BE2C (cell line): ENCODE measurements at regions not wholly inside any gene's neighbourhood (a gene's known extent, or its start where the extent isn't known, plus 50 kb on each side); places are given as distances from the start of the nearest gene placed in this dataset.
"Not testable (repeated sequence)": the region's sequence is repeated elsewhere in the genome, so short reads cannot be mapped to it uniquely, and the experiment has no call there.

Source experiments
- DNase-seq: peaks from one replicate; pipeline ENCODE4 v3.0.0-alpha.2; 2020
- H3K27me3 ChIP-seq: fragments of 250-450 bp; sonication (Bioruptor Pico); 2 replicates; pipeline ENCODE4 v1.5.1; 2020; ENCODE audit warnings: mild to moderate bottlenecking
- H3K36me3 ChIP-seq: fragments of 250-450 bp; sonication (Bioruptor Pico); 2 replicates; pipeline ENCODE4 v1.5.1; 2020; ENCODE audit warnings: mild to moderate bottlenecking
- H3K4me1 ChIP-seq: fragments of 250-450 bp; sonication (Bioruptor Pico); 2 replicates; pipeline ENCODE4 v1.5.1; 2020
- H3K4me3 ChIP-seq: 2 replicates; pipeline ENCODE4 v1.5.1; 2011; ENCODE audit warnings: low read depth, low read length
- H3K9me3 ChIP-seq: fragments of 250-450 bp; sonication (Bioruptor Pico); 2 replicates; pipeline ENCODE4 v1.5.1; 2020
- CTCF ChIP-seq: IDR thresholded peaks from 2 replicates; pipeline ENCODE4 v1.5.1; 2012; ENCODE audit warnings: mild to moderate bottlenecking, low read depth, low read length

DNA sequence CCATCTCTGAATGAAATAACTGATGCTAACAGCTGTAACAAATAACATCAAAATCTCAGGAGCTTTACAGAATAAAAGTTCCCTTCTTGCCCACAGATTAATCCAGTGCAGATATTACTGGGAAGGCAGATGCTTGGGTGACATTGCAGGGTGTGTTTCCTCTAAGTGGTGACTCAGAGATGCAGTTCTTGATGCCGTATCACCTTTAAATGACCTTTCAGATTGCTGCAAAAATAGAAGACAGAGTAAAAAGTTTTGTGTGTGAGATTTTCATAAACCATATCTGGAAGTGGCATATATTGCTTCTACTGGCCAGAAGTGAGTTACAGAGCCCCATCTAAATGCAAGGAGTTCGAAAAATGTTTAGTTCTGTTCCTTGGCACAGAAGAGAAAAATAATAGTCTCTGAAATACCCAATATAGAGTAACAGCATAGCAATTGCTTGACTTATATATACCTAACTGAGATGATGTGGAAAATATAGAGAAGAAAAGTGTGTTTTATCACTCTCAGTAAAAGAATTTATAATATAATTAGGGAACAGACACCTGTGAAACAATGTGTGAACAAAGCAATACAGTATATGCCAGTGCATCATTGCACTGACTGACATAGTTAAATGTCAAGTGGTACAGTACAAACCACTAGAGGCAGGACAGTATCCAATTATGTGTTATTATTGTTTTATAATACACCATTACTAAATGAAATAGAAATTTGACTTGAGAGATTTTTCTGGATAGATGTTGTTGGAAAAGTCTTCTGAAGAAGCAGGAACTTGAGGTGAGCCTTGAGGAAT, 430.7 kb upstream of the CBLB start:
- H3K9me3 ChIP-seq, result no peaks in the 10 kb centered on the region
- no peak overlapping the region for H3K4me3 ChIP-seq
- no peaks in the 10 kb centered on the region for H3K36me3 ChIP-seq
- H3K27me3 ChIP-seq, result no peaks in the 10 kb centered on the region
- peaks cover 9% of the 10 kb centered on the region for H3K4me1 ChIP-seq
- peak; percentile 8 for DNase-seq
- no peak for TF ChIP-seq CTCF

DNA sequence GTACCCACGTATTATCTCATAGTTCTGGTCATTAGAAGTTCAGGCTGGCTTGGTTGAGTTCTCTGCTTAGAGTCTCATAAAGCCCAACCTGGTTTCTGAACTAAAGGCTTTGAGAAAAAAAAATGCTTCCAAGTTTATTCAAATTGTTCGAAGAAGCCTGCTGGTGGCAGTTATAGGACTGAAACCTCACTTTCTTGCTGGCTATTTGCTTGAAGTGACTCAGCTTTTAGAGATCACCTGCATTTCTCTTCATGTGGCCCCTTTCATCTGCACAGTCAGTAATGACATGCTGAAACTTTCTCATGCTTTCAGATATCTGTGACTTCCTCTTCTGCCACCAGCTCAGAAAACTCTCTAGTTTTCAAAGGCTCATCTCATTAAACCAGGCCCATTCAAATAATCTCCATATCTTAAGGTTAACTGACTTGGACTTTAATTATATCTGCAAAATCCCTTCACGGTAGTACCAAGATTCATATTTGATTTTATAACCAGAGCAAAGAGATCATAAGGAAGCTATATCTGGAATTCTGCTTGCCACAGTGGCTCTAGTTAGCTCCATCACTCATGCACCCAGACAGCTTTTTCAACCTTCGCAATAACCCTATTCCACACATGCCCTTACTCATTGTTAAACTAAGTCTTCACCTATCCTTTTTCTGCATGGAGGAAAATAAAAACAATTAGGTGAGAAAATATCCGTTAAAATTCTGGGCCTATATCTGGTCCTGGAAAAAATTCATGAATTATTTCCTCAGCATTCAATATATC, 433.8 kb upstream of the CBLB start:
- no peak for DNase-seq
- Histone ChIP-seq H3K9me3 (no peaks in the 10 kb centered on the region), H3K4me3 (no peak overlapping the region), H3K36me3 (no peaks in the 10 kb centered on the region), H3K4me1 (peaks cover 9% of the 10 kb centered on the region), H3K27me3 (no peaks in the 10 kb centered on the region)
- TF ChIP-seq CTCF, result no peak

DNA sequence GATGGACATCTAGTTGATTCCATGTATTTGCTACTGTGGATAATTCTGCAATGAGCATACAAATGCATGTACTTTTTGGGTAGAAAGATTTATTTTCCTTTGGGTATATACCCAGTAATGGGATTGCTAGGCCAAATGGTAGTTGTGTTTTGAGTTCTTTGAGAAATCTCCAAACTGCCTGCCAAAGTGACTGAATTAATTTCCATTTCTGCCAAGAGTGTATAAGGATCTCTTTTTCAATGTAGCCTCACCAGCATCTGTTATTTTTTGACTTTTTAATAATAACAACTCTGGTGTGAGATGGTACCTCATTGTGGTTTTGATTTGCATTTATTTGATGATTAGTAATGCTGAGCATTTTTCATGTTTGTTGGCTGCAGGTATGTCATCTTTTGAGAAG, 435.0 kb upstream of the CBLB start:
- DNase-seq, result no peak
- Histone ChIP-seq H3K27me3 (no peaks in the 10 kb centered on the region), H3K9me3 (no peaks in the 10 kb centered on the region), H3K4me1 (peaks cover 9% of the 10 kb centered on the region), H3K36me3 (no peaks in the 10 kb centered on the region), H3K4me3 (no peak overlapping the region)
- no peak for TF ChIP-seq CTCF

DNA sequence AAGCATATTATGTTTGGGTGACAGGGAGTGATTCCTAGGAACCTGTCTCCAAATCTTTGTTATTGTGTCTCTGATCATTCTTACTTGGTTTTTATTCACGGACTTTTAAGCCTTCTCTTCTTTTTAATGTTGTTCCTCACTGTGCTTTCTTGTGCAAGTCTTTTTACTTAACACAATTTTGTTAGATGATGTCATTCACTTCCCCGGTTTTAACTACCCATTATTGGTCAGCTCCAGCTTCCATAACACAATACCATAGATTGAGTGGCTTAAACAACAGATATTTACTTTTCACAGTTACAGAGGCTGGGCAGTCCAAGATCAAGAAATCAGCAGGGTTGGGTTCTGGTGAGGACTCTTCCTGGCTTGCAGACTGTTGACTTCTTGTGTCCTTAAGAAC, 436.3 kb upstream of the CBLB start:
- H3K4me3 ChIP-seq, result no peak overlapping the region
- H3K27me3 ChIP-seq, result no peaks in the 10 kb centered on the region
- DNase-seq, result no peak
- no peak for TF ChIP-seq CTCF
- no peaks in the 10 kb centered on the region for H3K36me3 ChIP-seq
- H3K4me1 ChIP-seq, result no peaks in the 10 kb centered on the region
- H3K9me3 ChIP-seq, result no peaks in the 10 kb centered on the region

DNA sequence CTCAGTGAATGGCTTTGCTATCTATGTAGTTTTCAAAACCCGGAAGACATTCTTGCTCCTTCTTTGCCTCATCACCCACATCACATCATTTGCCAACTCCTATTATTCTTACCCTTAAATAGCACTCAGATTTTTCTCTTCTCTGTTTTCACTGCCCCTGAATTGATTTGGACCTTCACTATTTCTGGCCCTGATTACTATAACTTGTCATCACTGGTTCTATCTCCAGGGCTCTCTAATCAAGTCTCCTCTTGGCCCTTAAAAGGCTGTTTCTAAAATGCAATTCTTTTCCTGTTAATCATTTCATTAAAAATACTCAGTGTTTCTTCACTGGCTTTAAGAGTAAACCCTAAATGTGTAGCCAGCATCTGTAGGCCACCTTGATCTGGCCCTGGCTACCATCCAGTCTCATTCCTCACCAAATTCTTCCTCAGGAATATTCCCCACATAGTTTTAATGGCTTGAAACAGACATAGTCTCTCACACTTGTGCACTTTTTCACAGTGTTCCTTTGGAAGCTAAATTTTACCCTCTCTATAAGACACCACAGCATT, 437.1 kb upstream of the CBLB start:
- TF ChIP-seq CTCF, result no peak
- Histone ChIP-seq H3K4me3 (no peak overlapping the region), H3K4me1 (no peaks in the 10 kb centered on the region), H3K36me3 (no peaks in the 10 kb centered on the region), H3K9me3 (no peaks in the 10 kb centered on the region), H3K27me3 (no peaks in the 10 kb centered on the region)
- DNase-seq, result no peak

DNA sequence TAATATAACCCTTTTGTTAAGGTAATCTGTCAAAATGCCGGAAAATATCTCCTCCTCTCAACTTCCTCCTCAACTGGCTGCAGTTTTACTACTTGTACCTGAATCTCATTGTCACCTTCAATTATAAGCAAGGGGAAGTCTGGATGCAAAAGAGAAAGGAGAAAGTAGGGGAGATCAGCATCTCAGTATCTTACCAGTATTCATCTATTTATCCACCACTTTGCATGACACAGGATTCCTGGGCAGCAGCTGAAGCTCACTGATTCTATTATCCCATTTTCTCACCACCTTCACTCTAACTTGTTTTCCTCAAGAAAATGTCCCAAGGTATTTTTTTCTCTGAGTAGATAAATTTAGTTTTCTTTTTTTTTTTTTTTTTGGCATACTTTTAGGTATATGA, 440.5 kb upstream of the CBLB start:
- no peak for TF ChIP-seq CTCF
- DNase-seq, result no peak
- Histone ChIP-seq H3K27me3 (no peaks in the 10 kb centered on the region), H3K4me3 (no peak overlapping the region), H3K9me3 (no peaks in the 10 kb centered on the region), H3K4me1 (no peaks in the 10 kb centered on the region), H3K36me3 (no peaks in the 10 kb centered on the region)

- H3K4me1 ChIP-seq, H3K4me3 ChIP-seq, H3K9me3 ChIP-seq, H3K27me3 ChIP-seq, H3K36me3 ChIP-seq, DNase-seq: not testable (repeated sequence)
Observed at GRCh38 chr3:106309798-106310197, 441.0 kb upstream of the CBLB start.
